ENCODE measurements at regions not wholly inside any gene's neighbourhood (a gene's known extent, or its start where the extent isn't known, plus 50 kb on each side); places are given as distances from the start of the nearest gene placed in this dataset.
"Not testable (repeated sequence)": the region's sequence is repeated elsewhere in the genome, so short reads cannot be mapped to it uniquely, and the experiment has no call there.

DNA sequence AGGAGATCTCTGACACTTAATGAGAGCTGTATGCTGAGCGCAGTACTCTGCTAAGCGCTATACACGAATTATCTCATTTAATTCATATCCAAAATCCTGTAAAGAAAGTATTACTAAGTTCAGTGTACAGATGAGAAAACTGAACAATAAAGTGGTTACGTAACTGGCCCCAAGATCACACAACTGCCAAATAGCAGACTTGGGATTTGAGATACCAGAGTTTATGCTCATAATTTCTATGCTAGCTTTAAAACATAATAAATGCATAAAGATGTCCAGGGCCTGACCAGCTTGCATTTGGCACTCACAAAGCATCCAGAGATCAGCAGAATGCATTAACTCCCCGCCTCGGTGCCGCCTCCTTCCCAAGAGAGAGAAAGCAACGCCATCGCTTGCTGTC lies 83.2 kb upstream of the PWP1 start:
- no peak for DNase-seq (ENCODE audit: extremely low read depth, low read depth)

GRCh38 chr12:107605293-107605692 lies 80.3 kb upstream of the PWP1 start:
- DNase-seq (ENCODE audit: extremely low read depth, low read depth), result no peak

GRCh38 chr12:107607464-107608392 lies 77.9 kb upstream of the PWP1 start:
- DNase-seq (ENCODE audit: extremely low read depth, low read depth), result peak; percentile 71

DNA sequence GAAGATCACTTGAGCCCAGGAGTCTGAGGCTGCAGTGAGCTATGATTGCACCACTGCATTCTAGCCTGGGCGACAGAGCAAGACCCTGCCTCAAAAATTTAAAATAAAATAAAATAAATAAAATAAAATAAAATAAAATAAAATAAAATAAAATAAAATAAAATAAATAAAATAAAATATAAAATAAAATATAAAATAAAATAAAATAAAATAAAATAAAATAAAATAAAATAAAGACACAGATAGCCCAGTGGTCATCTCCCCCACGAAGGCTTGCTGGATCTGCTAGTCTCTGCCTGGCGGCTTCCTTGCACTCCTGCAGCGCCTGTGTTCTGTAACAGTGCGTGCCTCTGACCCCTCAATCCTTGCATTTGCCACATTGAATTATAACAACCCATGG lies 76.8 kb upstream of the PWP1 start:
- not testable (repeated sequence) for DNase-seq (ENCODE audit: extremely low read depth, low read depth)

GRCh38 chr12:107610021-107610859 lies 75.4 kb upstream of the PWP1 start:
- DNase-seq (ENCODE audit: extremely low read depth, low read depth), result peak; percentile 26

- DNase-seq (ENCODE audit: extremely low read depth, low read depth), result no peak
These were observed 73.1 kb upstream of the PWP1 start for GRCh38 chr12:107612508-107612907.

DNA sequence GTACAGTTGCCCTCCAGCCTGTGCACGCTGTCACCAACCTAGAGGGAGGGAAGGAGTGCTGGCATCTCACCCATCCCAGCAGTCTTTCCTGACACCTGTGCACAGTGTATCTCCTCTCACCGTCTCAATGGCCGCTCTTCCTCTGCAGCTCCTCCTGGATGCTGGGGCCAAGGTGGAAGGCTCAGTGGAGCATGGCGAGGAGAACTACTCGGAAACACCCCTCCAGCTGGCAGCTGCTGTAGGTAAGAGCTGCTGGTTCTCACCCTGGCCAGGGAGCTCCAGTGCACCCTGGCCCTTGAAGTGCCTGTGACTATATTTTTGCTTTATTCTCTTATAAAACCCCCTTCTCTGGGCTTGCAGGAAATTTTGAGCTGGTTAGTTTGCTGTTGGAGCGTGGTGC lies 68.7 kb upstream of the PWP1 start:
- no peak for DNase-seq (ENCODE audit: extremely low read depth, low read depth)

DNA sequence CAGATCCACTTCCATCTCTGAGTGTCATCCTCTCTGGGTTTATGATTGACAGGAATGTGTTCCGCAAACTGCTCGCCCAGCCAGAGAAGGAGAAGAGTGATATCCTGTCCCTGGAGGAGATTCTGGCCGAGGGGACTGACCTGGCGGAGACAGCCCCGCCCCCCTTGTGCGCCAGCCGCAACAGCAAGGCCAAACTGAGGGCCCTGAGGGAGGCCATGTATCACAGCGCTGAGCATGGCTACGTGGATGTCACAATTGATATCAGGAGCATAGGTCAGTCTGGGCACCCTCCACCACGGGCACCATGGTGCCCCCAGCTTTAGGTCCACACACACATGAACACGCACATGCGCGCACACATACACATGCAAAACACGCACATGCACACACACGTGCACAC lies 67.5 kb upstream of the PWP1 start:
- no peak for DNase-seq (ENCODE audit: extremely low read depth, low read depth)

DNA sequence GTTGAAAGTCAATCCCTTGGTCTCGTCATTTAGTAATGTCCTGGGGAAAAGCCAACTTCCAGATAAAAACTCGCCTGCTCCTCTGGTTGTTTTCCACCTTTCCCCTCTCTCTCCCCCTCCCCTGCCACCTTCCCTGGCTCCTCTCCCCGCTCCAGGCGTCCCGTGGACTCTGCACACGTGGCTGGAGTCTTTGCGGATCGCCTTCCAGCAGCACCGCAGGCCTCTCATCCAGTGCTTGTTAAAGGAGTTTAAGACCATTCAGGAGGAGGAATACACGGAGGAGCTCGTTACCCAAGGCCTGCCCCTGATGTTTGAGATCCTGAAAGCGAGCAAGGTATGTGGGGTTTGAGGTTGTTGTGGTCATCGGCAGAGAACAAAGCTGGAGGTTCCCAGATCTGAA lies 65.8 kb upstream of the PWP1 start:
- DNase-seq (ENCODE audit: extremely low read depth, low read depth), result no peak

GRCh38 chr12:107622001-107622400 lies 63.6 kb upstream of the PWP1 start:
- peak; percentile 4 for DNase-seq (ENCODE audit: extremely low read depth, low read depth)

DNA sequence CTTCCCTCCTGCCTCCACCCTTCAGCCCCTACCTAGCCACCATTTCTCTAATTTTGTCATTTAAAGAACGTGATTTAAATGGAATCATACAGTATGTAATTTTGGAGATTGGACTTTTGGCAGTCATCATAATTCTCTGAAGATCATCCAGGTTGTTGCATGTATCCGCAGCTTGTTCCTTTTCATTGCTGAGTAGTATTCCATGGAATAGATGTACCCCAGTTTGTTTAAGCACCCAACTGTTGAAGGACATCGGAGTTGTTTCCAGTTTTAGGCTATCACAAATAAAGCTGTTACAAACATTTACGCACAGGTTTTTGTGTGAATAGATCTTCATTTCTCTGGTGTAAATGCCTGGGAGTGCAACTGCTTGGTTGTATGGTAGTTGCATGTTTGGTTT lies 61.1 kb upstream of the PWP1 start:
- DNase-seq (ENCODE audit: extremely low read depth, low read depth), result no peak

GRCh38 chr12:107631715-107632114 lies 53.9 kb upstream of the PWP1 start:
- DNase-seq (ENCODE audit: extremely low read depth, low read depth), result no peak

GRCh38 chr12:107632246-107632645 lies 53.4 kb upstream of the PWP1 start:
- DNase-seq (ENCODE audit: extremely low read depth, low read depth), result no peak

DNA sequence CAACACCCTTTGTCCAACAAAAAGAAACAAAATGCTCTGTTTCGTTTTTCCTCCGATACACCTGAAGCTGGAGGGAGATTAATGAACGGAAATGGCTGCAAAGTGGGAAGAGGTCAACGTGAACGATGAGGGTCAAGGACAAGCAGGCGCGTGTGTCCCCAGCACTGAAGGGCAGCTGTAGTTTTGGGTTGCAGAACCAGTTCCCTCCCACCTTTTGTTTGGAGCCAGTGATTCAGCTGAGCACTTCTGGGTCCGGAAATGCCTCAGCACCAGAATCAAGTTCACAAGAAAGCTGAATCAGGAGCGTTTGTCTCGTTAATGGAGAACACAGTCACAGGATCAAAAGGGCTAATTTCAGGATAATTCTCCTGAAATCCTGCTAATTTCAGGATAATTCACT lies 51.1 kb upstream of the PWP1 start:
- DNase-seq (ENCODE audit: extremely low read depth, low read depth), result no peak

DNA sequence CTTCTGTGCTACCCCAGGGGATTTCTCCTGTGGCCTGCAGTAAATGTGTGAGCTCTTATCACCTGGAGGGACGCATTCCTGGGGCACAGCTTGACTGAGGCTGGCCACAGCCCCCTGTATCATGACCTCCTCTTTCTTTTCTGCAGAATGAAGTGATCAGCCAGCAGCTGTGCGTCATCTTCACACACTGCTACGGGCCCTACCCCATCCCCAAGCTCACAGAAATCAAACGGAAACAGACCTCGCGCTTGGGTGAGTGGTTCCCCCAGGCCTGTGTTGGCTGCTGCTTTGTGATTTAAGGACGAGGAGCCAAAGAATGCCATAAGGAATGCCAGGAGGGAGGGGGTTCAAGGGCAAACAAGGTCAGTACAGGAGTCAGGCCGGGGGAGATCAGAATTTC lies 50.5 kb upstream of the PWP1 start:
- no peak for DNase-seq (ENCODE audit: extremely low read depth, low read depth)

Small RNA genes in the stretch of these regions (small RNA-seq; reads per million reads assigned to genes)
- 0 to 0.06 reads per million in 2 experiments for gene RF00284
- 0 reads per million in 2 experiments for gene RNA5SP371
